Prostate gland (tissue), 2 donors: ENCODE measurements at regions not wholly inside any gene's neighbourhood (a gene's known extent, or its start where the extent isn't known, plus 50 kb on each side); places are given as distances from the start of the nearest gene placed in this dataset.

Experiments
- DNase-seq: peaks from one replicate; pipeline ENCODE4 v3.0.0-alpha.2; 2019; ENCODE audit warnings: low spot score
- H3K27ac ChIP-seq, 2 donors: fragments of 200-600 bp; sonication (generic); 2 replicates each; pipeline ENCODE4 v1.5.1; 2017 to 2019
- H3K27me3 ChIP-seq: fragments of 200-600 bp; sonication (generic); replicated peaks from 2 replicates; pipeline ENCODE4 v1.5.1; 2019; ENCODE audit not compliant: insufficient read depth
- H3K36me3 ChIP-seq, 2 donors: fragments of 200-600 bp; sonication (generic); 1 replicate in 1 of 2; 2 replicates in 1 of 2; pipeline versions ENCODE4 v1.5.1 to v1.8.1; 2017 to 2019
- H3K4me1 ChIP-seq: fragments of 200-600 bp; sonication (generic); replicated peaks from 2 replicates; pipeline ENCODE4 v1.5.1; 2019
- H3K4me3 ChIP-seq, 2 donors: fragments of 200-600 bp; sonication (generic); 2 replicates each; pipeline ENCODE4 v1.5.1; 2017 to 2019
- H3K9me3 ChIP-seq: fragments of 200-600 bp; sonication (generic); 2 replicates; pipeline ENCODE4 v1.5.1; 2017
- CTCF ChIP-seq, 4 experiments: fragments of 200-600 bp in 2 of 4; fragments of 450-650 bp in 2 of 4; sonication (generic) in 2 of 4; IDR thresholded peaks; 1 replicate in 3 of 4; 2 replicates in 1 of 4; pipeline ENCODE4 v1.5.1; 2016 to 2019; ENCODE audit warnings: antibody characterized with exemption in 4 of 4, mild to moderate bottlenecking in 2 of 4, moderate library complexity in 2 of 4
- POLR2A ChIP-seq: fragments of 450-650 bp; IDR thresholded peaks from one replicate; pipeline ENCODE4 v1.6.1; 2016; ENCODE audit warnings: antibody characterized with exemption, mild to moderate bottlenecking
- POLR2AphosphoS5 ChIP-seq: sonication (generic); formaldehyde crosslinking; IDR thresholded peaks from one replicate; pipeline ENCODE4 v1.6.1; 2017; ENCODE audit warnings: antibody characterized with exemption
- WGBS: methylation state at CpG from one replicate; pipeline ENCODE4 v1.1.5; 2018; 5-methylcytosine and 5-hydroxymethylcytosine counted together
- intact Hi-C: fragments of 100-400 bp; cut with DNase I; formaldehyde crosslinking; loops from one replicate; pipeline ENCODE4 v1.14.2; 2022

- no peak overlapping the region for H3K4me3 ChIP-seq
- WGBS: 88% methylated on average over 5 of the region's 5 CpGs
- H3K27me3 ChIP-seq: no peaks in the 10 kb centered on the region
- no peak overlapping the region for H3K27ac ChIP-seq
- intact Hi-C loops: no loop called here
- no peak for TF ChIP-seq POLR2AphosphoS5
- TF ChIP-seq POLR2A: no peak
- TF ChIP-seq CTCF (IDR thresholded peaks at IDR 0.05): no peak
- no peak for DNase-seq
- no peaks in the 10 kb centered on the region for H3K4me1 ChIP-seq
- H3K36me3 ChIP-seq: no peaks in the 10 kb centered on the region
- H3K9me3 ChIP-seq: no peaks in the 10 kb centered on the region
Observed at GRCh38 chr6:105898286-105898685, 187.8 kb upstream of the PRDM1 start.

GRCh38 chr6:105897131-105897530, 189.0 kb upstream of the PRDM1 start:
- no peaks in the 10 kb centered on the region for H3K9me3 ChIP-seq
- 100% methylated on average over 1 of the region's 1 CpG for WGBS
- no peak overlapping the region for H3K27ac ChIP-seq
- intact Hi-C loops: no loop called here
- no peaks in the 10 kb centered on the region for H3K27me3 ChIP-seq
- no peaks in the 10 kb centered on the region for H3K4me1 ChIP-seq
- TF ChIP-seq CTCF (IDR thresholded peaks at IDR 0.05): no peak
- TF ChIP-seq POLR2AphosphoS5: no peak
- no peak for TF ChIP-seq POLR2A
- no peak for DNase-seq
- no peaks in the 10 kb centered on the region for H3K36me3 ChIP-seq
- H3K4me3 ChIP-seq: no peak overlapping the region

GRCh38 chr6:105896821-105897095, 189.4 kb upstream of the PRDM1 start:
- WGBS: 41% methylated on average over 3 of the region's 3 CpGs
- Histone ChIP-seq H3K36me3 (no peaks in the 10 kb centered on the region), H3K27ac (no peak overlapping the region), H3K4me3 (no peak overlapping the region), H3K4me1 (no peaks in the 10 kb centered on the region), H3K27me3 (no peaks in the 10 kb centered on the region), H3K9me3 (no peaks in the 10 kb centered on the region)
- no peak for DNase-seq
- no peak for TF ChIP-seq POLR2AphosphoS5
- TF ChIP-seq POLR2A: no peak
- no peak for TF ChIP-seq CTCF (IDR thresholded peaks at IDR 0.05)
- intact Hi-C loops: no loop called here

- intact Hi-C loops: no loop called here
- Histone ChIP-seq H3K27ac (no peak overlapping the region), H3K9me3 (no peaks in the 10 kb centered on the region), H3K27me3 (no peaks in the 10 kb centered on the region), H3K4me1 (no peaks in the 10 kb centered on the region), H3K36me3 (no peaks in the 10 kb centered on the region), H3K4me3 (no peak overlapping the region)
- WGBS: 51% methylated on average over 12 of the region's 12 CpGs
- DNase-seq: no peak
- TF ChIP-seq POLR2AphosphoS5 (no peak), POLR2A (no peak), CTCF (IDR thresholded peaks at IDR 0.05) (no peak)
Observed at GRCh38 chr6:105896052-105896820, 189.9 kb upstream of the PRDM1 start.

- Histone ChIP-seq H3K27me3 (no peaks in the 10 kb centered on the region), H3K4me1 (no peaks in the 10 kb centered on the region), H3K27ac (no peak overlapping the region), H3K36me3 (no peaks in the 10 kb centered on the region), H3K4me3 (no peak overlapping the region), H3K9me3 (no peaks in the 10 kb centered on the region)
- no peak for DNase-seq
- TF ChIP-seq POLR2AphosphoS5 (no peak), CTCF (IDR thresholded peaks at IDR 0.05) (no peak), POLR2A (no peak)
- intact Hi-C loops: no loop called here
- 92% methylated on average over 1 of the region's 1 CpG for WGBS
Observed at GRCh38 chr6:105894556-105894955, 191.6 kb upstream of the PRDM1 start.
